NCI-H1048 (cell line): ENCODE measurements at regions not wholly inside any gene's neighbourhood (a gene's known extent, or its start where the extent isn't known, plus 50 kb on each side); places are given as distances from the start of the nearest gene placed in this dataset.
"Not testable (repeated sequence)": the region's sequence is repeated elsewhere in the genome, so short reads cannot be mapped to it uniquely, and the experiment has no call there.

Experiments used
- DNase-seq: peaks from one replicate; lab custom pipeline; 2025; lab: John Stamatoyannopoulos, UW

DNA sequence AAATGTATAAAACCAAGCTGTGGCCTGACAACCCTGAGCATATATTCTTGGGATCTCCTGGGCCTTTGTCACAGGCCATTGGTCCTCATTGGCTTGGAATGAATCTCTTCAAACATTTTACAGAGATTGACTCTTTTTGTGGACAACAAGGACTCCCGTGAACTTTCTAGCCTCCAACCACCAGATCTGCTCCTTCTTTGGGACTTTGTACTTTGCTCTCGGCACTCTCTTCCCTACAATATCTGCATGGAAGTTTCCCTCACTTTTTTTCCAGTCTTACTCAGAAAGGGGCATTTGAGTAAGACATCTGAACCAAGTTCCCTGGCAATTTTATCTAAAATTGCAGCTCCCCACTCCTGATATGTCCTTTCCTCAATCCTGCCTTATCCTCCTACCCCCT lies 158.8 kb downstream of the PHLDA1 start:
- no peak for DNase-seq

DNA sequence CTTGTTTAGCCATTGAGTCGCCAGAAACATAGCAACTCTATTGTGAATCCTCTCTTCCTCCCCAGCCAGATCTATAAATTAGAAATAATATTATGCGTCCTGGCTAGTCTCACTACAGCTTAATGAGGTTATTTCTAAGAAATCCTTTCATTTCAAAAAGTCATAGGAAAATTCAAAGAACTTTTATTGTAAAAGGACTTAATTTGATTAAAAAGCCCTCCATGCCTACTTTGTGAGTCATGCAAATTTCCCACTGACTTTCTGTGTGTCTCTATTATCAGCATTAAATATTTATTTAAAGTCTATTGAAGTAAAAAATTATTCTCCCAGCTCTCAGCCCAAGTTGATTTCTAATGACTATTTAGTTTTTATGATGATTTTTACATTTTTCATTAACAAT lies 160.7 kb downstream of the PHLDA1 start:
- no peak for DNase-seq

DNA sequence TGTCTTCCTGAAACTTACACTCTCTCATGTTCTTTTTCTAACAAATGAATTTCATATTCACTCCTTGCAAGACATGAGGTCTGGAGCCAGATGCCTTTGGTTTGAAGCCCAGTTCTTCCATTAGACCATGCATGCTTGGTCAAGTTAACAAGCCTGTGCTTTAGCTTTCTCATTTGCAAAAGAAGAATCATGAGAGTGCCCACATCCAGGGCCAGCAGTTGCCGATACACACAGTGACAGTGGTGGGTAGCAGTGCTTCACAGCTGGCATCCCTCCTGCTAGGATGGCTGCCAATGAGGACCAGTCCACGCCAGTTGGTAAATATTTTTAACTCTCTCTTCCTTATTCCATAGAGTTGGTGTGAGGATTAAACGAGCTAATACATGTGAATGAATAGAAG lies 163.1 kb downstream of the PHLDA1 start:
- DNase-seq = no peak

DNA sequence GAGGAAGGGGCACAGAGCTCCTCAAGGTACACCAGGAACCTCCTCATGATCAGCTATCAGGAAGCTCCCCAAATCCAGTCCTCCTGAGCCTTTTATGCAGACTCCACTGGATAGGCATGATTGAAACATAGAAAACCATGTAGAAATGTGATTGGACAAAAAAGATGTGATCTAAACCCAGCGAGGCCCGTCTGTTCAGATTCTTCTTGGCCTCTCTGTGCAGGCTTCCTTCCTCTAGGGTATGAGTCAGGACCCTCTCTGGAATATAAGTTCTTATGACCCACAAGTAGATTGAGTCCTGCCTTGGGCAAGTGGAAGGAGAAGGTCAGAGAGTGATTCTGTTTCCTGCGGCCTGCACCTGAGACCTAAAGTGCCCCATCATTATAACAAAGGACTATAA lies 166.3 kb downstream of the PHLDA1 start:
- DNase-seq = no peak

DNA sequence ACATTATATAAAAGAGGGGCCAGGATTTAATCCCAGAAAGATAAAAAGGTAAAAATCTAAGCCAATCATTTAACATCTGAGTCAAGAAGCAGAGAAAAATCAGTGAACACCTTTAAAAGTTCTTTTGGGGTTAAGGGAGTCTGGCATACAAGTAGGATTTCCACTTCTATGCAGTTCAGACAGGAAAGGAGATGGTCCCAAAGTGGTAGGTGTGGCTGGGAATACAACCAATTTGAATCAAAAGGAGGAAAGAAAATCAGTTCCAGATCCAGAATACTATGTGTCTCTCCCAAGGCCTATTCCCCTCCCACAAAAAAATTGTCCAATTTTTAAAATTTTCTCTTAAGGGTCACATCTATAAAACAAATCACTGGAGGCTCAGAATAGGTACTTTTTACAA lies 167.4 kb downstream of the PHLDA1 start:
- no peak for DNase-seq

DNA sequence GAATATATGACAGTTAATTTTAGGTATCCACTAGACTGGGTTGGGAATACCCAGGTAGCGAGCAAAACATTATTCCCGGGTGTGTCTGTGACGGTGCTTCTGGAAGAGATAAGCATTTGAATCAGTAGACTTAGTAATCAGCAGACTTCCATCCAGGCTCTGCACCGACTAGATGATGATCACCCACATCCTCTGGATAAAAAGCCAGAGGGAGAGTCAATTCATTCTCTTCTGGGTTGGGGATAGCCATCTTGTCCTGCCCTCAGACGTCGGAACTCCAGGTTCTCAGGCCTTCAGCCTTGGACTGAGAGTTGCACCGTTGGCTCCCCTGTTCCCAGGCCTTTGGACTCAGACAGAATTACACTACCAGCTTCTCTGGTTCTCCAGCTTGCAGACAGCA lies 168.0 kb downstream of the PHLDA1 start:
- DNase-seq = no peak

DNA sequence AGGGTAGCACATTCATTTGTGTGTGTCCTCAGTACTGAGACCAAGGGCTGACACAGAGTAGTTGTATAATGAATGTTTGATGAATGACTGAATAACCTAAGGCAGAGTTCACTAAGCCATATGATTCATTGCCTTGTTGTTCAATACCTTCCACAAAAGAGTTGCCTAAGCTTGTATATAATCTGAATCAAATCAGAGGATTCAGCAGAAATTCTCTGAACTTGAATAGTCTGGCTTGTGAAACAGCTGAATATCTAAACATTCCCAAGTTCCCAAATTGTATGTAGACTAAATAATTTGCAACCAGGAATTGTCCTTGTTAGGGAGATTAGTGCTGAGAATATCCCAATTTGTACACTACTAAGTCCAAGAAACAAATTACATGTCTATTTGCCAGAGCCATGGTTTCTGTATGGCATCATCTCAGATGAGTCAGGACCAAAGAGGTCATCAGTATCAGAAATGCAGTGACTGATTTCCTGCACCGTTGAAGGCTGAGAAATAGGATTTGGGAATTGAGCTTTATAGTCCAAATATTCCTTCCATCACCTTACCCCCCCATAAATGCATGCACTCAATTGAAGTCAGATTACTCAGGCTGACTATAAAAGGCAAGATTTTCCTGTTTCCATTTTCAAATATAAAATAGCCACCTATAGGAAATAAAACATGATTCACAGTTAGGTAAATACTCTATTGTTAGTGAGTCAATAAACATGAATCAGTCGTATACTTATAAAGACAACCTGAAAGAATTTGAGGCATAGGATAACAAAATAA lies 168.7 kb downstream of the PHLDA1 start:
- no peak for DNase-seq

DNA sequence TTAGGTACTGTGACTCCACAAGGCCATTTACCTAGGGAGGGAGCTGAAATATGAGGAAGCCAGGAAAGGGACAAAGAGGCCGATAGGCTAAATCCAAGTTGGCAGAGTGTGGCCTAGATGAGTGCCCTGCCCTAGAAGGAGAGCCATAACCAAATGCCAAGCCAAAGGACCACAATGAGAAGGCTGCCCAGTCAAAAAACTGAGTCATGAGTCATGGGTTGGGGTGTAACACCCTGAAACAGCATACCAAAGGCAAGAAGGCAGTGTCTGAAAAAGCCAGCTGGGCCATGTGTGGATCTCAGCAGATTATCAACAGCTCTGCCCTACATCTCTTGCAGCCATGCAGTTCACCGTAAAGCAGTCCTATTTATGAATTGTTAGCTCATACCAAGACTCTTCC lies 171.7 kb downstream of the PHLDA1 start:
- DNase-seq = no peak

DNA sequence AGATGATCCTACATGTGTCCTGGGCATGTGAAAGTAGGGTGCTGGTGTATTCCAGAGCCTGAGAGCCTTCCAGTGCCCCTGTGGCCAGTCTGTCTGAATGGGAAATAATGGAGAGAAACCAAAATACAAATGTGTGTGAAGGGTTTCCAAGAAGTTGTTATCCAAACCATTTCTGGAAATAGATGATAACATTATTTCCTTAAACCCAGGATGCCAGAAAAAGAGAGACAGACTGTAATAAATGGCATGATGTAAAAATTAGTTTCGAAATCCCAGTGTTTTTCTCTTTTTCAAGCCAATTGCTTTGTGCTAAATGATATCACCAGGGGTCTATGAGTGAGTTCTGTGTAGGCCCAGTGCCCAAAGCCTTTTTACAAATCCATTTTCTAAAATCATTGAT lies 175.3 kb downstream of the PHLDA1 start:
- DNase-seq = no peak

DNA sequence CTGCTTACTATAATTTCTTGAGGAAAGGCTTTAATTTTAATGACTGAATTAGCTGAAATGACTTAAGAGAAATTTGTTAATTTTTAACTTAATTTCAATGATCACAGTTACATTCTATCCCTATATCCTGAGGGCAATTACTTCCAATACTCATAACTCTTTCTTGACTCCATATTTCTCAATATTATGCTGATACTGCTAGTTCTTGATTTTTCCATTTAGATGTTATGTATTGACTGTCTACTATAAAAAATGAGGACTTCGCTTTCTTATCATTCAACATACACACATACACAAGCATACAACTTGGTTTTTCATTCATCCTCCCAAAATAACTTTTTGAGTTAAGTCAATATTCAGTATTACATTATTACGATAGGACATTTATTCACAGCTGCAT lies 176.2 kb downstream of the PHLDA1 start:
- DNase-seq = no peak

DNA sequence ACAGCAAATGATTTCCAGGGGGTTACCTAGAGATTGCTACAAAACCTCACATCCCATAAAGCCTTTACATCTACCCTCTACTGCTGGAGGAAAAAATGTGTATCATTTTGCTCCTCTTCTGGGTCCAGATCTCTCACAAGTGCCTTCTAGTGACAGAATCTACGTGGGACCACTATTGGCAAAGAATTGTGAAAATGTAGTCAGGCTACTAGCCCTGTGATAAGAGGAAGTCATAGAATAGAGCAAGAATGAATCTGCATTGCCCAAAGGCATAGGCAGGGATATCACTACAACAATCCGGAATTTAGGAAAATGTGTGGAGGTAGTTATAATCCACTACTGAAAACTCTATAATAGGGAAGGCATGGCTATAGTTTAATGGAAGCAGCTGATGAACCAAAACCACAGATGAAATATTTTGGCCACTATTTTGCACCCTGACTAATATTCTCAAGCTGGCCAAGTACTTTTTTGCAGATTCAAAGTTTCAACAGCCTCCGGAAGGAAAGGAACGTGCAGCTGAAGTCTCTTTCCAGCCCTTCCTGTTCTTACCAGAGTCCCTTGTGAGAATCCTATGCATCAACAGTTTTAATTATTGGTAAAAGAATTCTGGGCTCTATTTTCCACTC lies 176.8 kb downstream of the PHLDA1 start:
- DNase-seq = no peak

DNA sequence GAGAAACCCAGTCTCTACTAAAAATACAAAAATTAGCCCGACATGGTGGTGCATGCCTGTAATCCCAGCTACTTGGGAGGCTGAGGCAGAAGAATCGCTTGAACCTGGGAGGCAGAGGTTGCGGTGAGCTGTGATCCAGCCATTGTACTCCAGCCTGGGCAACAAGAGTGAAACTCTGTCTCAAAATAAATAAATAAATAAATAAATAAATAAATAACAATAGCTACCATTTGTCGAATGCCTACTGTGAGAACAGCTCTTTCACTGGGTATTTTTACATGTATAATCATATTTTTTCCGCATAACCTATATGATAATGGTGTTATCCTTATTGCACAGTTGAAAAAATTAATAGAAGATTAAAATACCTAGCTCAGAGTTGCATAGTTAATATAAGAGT lies 177.4 kb downstream of the PHLDA1 start:
- not testable (repeated sequence) for DNase-seq

DNA sequence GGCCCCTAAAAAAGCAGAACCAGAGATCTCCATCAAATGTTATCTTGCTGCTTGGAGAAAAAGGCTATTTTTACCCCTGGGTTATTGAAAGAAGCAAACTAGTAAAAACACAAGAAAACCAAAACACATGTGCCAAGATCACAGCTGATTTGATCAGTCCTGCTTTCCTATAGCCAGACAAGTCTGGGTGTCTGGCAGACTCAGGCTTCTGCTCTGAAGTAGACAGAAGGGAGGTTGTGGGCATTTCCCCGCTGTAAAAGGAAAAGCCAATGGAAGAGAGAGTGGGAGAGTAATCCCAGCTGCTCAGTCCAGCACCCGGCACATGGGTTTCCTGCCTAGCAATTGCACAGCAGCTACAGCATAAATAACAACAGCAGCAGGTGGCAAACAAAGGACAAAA lies 177.9 kb downstream of the PHLDA1 start:
- DNase-seq = no peak

DNA sequence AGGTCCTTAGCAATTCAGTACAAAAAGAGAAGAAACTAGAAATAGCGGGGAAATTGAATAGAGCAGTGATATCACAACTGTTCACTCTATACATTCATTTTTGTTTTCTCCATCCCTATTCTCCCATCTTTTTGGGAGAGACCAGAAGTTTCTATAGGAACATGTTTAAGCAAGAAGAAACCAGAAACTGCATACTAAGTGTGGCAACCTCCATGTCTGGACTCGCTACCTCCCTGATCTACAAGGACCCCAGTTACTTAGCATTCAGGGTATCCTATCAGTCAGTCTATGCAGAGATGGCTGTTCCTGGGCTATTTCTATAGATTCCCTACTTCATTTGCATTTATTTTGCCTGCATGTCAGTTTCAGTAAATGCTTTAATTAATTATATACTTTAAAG lies 178.6 kb downstream of the PHLDA1 start:
- DNase-seq = no peak

DNA sequence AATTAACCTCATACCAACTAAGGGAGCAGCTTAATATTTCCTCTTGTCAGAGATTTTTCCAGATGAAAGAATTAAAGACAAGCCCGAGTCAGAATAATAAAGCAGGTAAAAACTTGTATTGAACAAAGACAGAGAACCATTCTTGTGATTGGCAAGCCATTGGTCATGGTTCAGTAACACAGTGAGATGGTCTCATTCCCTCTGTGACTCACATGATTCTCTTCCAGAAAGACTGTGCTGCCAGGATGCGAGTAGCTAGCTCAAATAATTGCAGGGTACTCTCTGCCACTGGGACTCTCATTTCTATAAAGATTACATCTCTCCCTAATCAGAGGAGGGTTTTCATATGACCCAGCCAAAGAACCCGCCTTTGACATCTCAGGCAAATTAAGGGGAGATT lies 179.4 kb downstream of the PHLDA1 start:
- DNase-seq = no peak

DNA sequence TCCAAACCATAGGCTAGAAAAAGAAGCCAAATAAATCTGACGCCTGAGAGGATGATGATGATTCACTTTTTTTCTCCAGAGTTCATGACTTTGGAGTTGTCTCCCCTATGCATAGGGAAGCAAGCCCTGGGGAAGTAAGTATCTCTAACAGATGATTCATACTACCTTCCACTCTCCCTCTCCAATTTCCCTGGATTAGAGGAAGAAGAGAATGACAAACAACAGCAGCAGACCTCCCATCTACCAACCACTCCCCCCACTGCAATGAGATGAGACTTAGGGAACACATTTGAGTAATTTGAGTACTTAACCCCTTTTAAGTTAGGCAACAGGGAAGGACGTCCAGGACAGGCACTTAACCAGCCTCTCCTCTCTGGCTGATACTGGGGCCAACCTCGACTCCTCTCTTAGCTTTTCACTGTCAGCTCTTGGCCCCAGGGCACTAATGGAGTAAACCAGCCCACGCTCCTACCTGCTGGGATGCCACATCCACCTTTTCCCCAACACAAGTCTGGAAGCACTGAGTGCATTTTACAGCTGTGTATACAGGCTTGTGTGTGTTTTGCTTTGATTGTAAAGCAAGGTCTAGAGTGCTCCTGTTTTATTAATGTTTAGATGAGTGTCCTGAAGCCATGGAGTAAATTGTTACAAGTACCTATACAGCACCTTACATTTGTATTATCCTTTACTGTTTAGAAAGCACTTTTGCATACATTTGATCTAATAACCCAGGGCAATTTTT lies 180.7 kb downstream of the PHLDA1 start:
- no peak for DNase-seq

DNA sequence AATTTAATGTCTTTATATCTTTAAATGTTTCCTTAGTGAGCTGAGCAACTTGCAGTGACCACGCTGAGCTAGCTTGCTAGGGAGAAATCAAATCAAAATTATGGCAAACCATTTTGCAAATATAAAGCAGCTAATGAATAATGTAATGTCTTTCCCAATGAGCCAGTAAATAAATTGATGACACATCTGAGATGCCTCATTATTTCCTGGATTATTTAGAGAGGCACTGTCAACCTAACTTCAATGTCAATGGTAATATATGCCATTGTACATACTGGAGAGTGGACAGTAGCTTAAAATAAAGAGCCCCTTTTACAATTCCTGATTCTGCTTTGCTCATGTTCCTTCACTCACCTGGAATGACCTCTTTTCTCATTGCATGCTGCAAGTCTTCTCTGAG lies 182.6 kb downstream of the PHLDA1 start:
- DNase-seq = no peak

DNA sequence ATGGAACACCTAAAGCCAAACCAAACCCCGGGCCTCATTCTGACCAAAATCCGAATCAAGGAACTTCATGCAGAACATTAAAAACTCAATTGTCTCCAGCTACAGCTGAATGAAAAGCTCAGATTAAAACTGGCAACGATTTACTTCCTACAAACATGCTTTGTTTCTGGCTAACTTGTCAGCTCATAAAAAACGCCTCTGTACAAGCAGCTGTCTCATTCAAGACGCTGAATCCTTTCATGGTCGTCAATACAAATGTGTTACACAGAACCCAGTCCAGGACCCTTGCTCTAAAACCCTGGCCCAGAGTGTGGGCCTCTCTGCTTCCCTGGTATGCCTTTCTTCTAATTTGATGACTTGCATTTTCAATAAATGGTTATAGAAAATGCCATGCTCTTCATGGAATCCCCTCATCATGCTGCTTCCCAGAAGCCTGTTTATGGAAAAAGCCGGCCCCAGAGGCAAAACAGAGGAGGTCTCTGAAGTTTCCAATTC lies 183.1 kb downstream of the PHLDA1 start:
- DNase-seq = no peak

DNA sequence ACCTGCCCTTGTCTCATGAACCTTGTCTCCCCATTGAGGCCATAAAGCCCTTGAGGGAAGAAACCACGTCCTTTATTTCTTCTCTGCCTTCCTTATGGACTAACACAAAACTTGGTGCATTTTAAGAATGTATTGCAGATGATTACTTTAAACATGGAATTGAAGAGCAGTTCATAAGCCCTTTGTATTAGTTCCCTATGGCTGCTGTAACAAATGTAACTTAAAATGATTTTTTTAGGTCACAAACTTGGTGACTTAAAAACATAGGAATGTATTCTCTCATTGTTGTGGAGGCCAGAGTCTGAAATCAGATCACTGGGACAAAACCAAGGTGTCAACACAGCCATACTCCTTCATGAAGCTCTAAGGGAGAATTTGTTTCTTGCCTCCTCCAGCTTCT lies 185.5 kb downstream of the PHLDA1 start:
- DNase-seq = no peak

DNA sequence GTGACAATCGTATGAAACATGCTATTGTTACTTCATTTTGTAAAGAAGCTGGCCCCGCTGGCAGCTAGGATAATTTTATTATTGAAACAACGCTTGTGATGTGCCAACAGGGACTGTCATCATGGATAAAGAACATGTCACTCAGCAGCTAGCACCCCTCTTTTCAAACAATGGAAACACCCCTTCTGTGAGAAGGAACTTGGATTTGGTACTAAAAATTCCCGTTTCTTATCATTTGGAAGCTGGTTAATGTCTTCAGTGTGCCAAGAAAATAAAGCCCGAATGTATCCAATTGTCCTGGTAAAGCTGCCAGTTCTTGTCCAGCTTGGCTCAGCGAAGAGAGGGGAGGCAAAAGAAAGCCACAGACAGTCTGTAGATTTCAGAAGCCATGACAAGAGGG lies 186.6 kb downstream of the PHLDA1 start:
- no peak for DNase-seq

DNA sequence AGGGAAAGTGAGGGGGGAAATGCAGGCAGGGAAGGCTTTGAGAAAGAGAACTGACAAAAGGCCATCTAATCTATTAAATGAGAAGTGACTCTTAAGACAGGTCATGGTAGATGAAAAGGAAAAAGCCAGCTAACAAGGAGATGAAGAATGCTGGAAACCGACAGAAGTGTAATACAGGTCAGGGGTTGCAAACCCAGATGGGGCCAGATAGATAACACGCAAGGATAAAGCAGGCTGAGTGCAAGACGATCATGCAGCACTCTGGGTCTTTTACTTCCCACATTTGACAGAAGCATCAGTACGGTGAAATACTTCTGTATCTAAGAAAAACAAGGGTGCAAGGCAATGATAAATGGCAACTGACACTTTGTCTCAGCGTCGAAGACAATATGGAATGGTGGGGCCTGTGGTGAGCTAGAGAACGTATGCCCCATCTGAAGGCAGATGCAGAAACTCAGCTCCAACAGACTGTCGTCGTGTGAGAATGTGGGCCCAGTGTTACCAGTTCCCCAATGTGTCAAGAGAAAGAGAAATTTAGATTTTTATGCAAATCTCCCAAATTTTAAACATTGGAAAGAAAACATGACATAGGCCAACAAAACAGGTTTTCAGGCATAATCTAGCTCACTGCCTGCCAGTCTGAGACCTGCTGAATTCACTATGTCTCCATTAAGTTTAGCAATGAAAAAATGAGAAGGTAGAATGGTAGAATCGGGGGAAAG lies 187.4 kb downstream of the PHLDA1 start:
- DNase-seq = no peak

DNA sequence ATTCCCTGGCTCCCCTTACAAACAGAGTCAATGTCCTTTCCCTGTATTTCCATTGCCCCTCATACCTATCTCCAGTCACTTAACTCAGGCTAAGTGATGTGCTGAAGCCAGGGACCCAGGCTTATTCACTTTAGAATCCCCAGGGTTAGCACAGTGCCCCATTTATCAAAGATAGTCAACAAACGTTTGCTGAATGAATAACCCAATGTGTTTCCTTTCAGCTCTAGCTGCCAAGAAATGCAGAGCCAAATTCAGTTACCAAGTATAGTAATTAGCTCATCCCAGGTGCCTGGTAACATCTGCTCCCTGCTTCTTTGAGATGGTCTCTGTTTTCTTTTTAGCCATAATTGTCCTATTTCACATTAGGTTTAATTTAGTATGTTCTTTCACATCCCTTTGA lies 189.5 kb downstream of the PHLDA1 start:
- no peak for DNase-seq

DNA sequence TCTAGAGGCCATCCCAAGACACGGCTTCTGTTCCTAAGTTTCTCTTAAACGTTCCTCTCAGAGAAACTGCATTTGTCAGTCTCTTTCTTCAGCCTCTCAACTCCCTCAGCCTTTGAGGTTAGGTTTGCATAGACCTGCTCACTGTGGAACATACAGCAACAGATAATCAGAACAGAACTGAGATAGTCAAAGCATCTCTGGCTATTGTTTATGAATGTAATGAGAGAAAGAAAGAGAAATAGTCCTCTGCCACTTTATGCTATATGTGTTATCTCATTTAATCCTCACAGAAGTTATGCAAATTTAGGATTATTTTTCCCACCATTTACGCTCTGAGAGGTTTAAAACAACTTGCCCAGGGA lies 190.6 kb downstream of the PHLDA1 start:
- no peak for DNase-seq
